Lower leg skin (tissue), 4 donors: ENCODE measurements at regions not wholly inside any gene's neighbourhood (a gene's known extent, or its start where the extent isn't known, plus 50 kb on each side); places are given as distances from the start of the nearest gene placed in this dataset.

ENCODE experiments used
- DNase-seq, 2 donors: peaks; one replicate each; pipeline ENCODE4 v3.0.0-alpha.2; 2019; ENCODE audit warnings: low spot score in 2 of 2
- H3K4me3 ChIP-seq: fragments of 200-600 bp; sonication (generic); 2 replicates; pipeline ENCODE4 v1.5.1; 2017; ENCODE audit warnings: mild to moderate bottlenecking, low read depth; ENCODE audit not compliant: poor library complexity, severe bottlenecking
- CTCF ChIP-seq, 3 donors: fragments of 450-650 bp; IDR thresholded peaks; one replicate each; pipeline ENCODE4 v1.5.1; 2016; ENCODE audit warnings: antibody characterized with exemption in 3 of 3, mild to moderate bottlenecking in 3 of 3, moderate library complexity in 2 of 3
- POLR2A ChIP-seq, 2 donors: fragments of 450-650 bp; IDR thresholded peaks; one replicate each; pipeline ENCODE4 v1.6.1; 2016 to 2017; ENCODE audit warnings: antibody characterized with exemption in 2 of 2, mild to moderate bottlenecking in 1 of 2, moderate library complexity in 1 of 2
- WGBS, 2 donors: methylation state at CpG; one replicate each; pipeline ENCODE4 v1.1.5; 2018; 5-methylcytosine and 5-hydroxymethylcytosine counted together
- intact Hi-C: fragments of 100-400 bp; cut with DNase I; formaldehyde crosslinking; loops from one replicate; pipeline ENCODE4 v1.15.0; 2023; ENCODE audit warnings: low total_unique reads

DNA sequence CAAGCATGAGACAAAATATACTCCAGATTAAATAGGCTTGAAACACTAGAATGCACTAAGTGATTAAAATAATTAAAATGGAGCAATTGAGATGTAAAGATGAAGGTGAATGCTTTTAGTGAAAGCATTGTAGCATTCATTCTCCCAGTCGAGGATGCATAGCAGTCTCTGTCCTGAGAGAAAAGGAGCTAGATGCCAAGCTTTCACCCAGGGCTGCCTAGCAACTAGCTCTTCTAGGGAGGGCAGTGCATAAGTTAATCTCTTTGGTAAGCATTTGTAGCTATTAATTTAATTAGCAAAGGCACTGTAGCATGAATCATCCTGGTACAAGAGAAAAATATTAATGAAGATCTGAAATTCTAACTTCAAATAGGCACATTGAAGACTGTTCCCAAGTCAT, 1014.8 kb downstream of the C4orf33 start:
- WGBS, 2 donors: 34 to 43% methylated on average over 1 of the region's 1 CpG
- intact Hi-C loops: no loop called here
- no peak overlapping the region for H3K4me3 ChIP-seq
- no peak for DNase-seq
- TF ChIP-seq CTCF (IDR thresholded peaks at IDR 0.05) (no peak), POLR2A (IDR thresholded peaks at IDR 0.05) (no peak)

DNA sequence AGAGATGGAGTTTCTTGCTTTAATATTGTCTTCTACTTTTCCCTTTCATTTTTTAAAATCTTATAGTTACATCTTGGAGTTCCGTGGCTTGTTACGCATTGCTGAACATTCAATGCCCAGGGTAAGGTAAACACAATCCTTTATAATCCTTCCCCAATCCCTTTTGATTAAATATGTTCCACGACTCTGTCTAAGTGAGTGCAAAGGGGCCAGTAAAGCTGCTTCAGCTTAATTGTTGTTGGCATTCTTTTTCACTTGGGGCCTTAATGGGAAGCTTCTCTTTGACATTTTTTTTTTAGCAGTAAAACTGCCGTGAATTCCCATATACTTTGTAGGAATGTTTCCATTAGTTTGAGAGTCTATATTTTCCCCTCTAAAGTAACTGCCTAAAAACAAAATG, 1028.1 kb downstream of the C4orf33 start:
- no peak overlapping the region for H3K4me3 ChIP-seq
- intact Hi-C loops: no loop called here
- TF ChIP-seq POLR2A (IDR thresholded peaks at IDR 0.05) (no peak), CTCF (IDR thresholded peaks at IDR 0.05) (no peak)
- DNase-seq: no peak
- 44 to 45% methylated on average over 4 of the region's 4 CpGs for WGBS, 2 donors

DNA sequence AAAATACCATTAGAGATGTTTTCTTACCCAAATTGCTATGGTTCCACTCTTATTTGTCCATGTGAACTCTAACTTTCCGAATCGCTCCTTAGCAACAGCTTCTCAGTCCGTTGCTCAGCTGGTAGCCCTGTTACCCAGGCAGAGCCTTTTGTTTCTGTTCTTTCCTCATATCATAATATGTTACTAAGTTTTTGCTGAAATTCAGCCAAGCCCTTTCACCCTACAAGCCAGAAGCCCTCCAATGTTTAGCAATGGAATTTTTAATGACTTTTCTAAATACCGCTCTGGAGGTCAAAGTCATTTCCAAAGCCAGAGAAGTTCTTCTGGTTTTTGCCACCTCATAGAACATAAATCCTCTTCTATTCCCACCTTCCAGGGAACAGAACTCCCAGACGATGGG, 1029.5 kb downstream of the C4orf33 start:
- TF ChIP-seq POLR2A (IDR thresholded peaks at IDR 0.05): no peak
- no peak for TF ChIP-seq CTCF (IDR thresholded peaks at IDR 0.05)
- H3K4me3 ChIP-seq: no peak overlapping the region
- no peak for DNase-seq
- intact Hi-C loops: no loop called here
- WGBS, 2 donors: 67 to 75% methylated on average over 5 of the region's 5 CpGs

- no peak for DNase-seq
- no peak overlapping the region for H3K4me3 ChIP-seq
- intact Hi-C loops: no loop called here
- TF ChIP-seq CTCF (IDR thresholded peaks at IDR 0.05): no peak
- TF ChIP-seq POLR2A (IDR thresholded peaks at IDR 0.05): no peak
Measured at GRCh38 chr4:130127297-130127696, 1031.3 kb downstream of the C4orf33 start.

GRCh38 chr4:130131536-130131935, 1035.6 kb downstream of the C4orf33 start:
- intact Hi-C loops: no loop called here
- DNase-seq: no peak
- TF ChIP-seq POLR2A (IDR thresholded peaks at IDR 0.05) (no peak), CTCF (IDR thresholded peaks at IDR 0.05) (no peak)
- WGBS, 2 donors: 79 to 91% methylated on average over 3 of the region's 3 CpGs
- no peak overlapping the region for H3K4me3 ChIP-seq

DNA sequence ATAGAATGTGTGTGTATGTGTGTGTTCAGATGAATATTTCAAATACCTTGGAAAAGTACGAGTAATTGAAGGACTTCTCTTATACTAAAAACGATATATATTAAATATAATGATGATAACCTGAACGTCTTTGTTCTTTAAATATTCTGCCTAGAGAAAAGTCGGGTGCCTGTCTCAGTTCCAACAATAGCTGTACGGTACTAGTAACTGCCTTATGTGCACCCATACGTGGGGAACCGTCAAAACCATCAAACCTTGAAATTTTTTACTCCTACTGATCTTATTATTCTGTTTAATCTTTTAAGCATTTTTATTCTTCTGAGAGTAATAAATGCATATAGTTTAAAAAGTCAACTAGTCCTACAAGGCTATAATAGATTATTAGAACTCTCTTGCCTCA, 1045.7 kb downstream of the C4orf33 start:
- no peak for DNase-seq
- no peak overlapping the region for H3K4me3 ChIP-seq
- WGBS, 2 donors: 81 to 83% methylated on average over 7 of the region's 7 CpGs
- intact Hi-C loops: no loop called here
- TF ChIP-seq POLR2A (IDR thresholded peaks at IDR 0.05): no peak
- TF ChIP-seq CTCF (IDR thresholded peaks at IDR 0.05): no peak
